ENCODE measurements at regions not wholly inside any gene's neighbourhood (a gene's known extent, or its start where the extent isn't known, plus 50 kb on each side); places are given as distances from the start of the nearest gene placed in this dataset.
"Not testable (repeated sequence)": the region's sequence is repeated elsewhere in the genome, so short reads cannot be mapped to it uniquely, and the experiment has no call there.

GRCh38 chr16:29226782-29227181 is 179.7 kb downstream of the NPIPB11 start:
- H3K9me3 Mint-ChIP-seq (ENCODE audit: low read depth), result no peaks in the 10 kb centered on the region
- TF ChIP-seq CTCF (IDR thresholded peaks at IDR 0.05; ENCODE audit: unreplicated experiment), result no peak
- no peak overlapping the region for H3K4me3 Mint-ChIP-seq (ENCODE audit: low read depth)
- H3K36me3 Mint-ChIP-seq (ENCODE audit: insufficient read depth), result no peaks in the 10 kb centered on the region
- no peak for DNase-seq (ENCODE audit: low spot score, unreplicated experiment)
- H3K27ac Mint-ChIP-seq, result no peak overlapping the region
- H3K4me1 Mint-ChIP-seq (ENCODE audit: low read depth), result no peaks in the 10 kb centered on the region
- no peaks in the 10 kb centered on the region for H3K27me3 Mint-ChIP-seq

- not testable (repeated sequence) for H3K4me3 Mint-ChIP-seq (ENCODE audit: low read depth); DNase-seq (ENCODE audit: low spot score, unreplicated experiment); H3K27me3 Mint-ChIP-seq; H3K4me1 Mint-ChIP-seq (ENCODE audit: low read depth); H3K36me3 Mint-ChIP-seq (ENCODE audit: insufficient read depth); H3K27ac Mint-ChIP-seq; H3K9me3 Mint-ChIP-seq (ENCODE audit: low read depth)
Observed at GRCh38 chr16:29224675-29225074, 181.8 kb downstream of the NPIPB11 start.

DNA sequence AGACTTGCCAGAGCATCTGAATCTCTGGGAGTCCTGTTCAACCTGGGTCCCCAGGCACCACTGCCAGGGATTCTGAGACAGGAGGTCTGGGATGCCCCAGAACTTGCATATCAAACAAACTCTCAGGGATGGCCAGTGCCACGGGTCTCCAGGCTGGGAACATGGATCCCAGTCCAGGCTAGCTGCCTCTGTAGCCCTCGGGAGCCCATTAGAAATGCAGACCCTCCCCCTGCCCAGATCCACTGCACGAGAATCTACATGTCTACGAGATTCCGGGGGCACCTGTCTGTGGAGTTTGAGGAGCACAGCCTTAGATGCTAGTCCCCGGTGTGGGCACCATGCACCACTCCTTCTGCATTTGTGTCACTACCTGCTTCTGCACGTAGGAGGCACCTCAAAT is 183.9 kb downstream of the NPIPB11 start:
- H3K36me3 Mint-ChIP-seq (ENCODE audit: insufficient read depth); H3K27ac Mint-ChIP-seq; H3K4me3 Mint-ChIP-seq (ENCODE audit: low read depth); H3K27me3 Mint-ChIP-seq; DNase-seq (ENCODE audit: low spot score, unreplicated experiment); H3K4me1 Mint-ChIP-seq (ENCODE audit: low read depth); H3K9me3 Mint-ChIP-seq (ENCODE audit: low read depth): not testable (repeated sequence)

- not testable (repeated sequence) for H3K27me3 Mint-ChIP-seq; H3K4me3 Mint-ChIP-seq (ENCODE audit: low read depth); H3K4me1 Mint-ChIP-seq (ENCODE audit: low read depth); DNase-seq (ENCODE audit: low spot score, unreplicated experiment); H3K9me3 Mint-ChIP-seq (ENCODE audit: low read depth); H3K36me3 Mint-ChIP-seq (ENCODE audit: insufficient read depth)
- H3K27ac Mint-ChIP-seq, result peak overlapping the region; percentile 56
Observed at GRCh38 chr16:29222008-29222407, 184.5 kb downstream of the NPIPB11 start.

GRCh38 chr16:29221281-29221955 is 185.1 kb downstream of the NPIPB11 start:
- H3K9me3 Mint-ChIP-seq (ENCODE audit: low read depth); DNase-seq (ENCODE audit: low spot score, unreplicated experiment); H3K4me1 Mint-ChIP-seq (ENCODE audit: low read depth); H3K27ac Mint-ChIP-seq; H3K36me3 Mint-ChIP-seq (ENCODE audit: insufficient read depth); H3K27me3 Mint-ChIP-seq; H3K4me3 Mint-ChIP-seq (ENCODE audit: low read depth): not testable (repeated sequence)

- not testable (repeated sequence) for H3K9me3 Mint-ChIP-seq (ENCODE audit: low read depth); H3K27ac Mint-ChIP-seq; H3K27me3 Mint-ChIP-seq; H3K36me3 Mint-ChIP-seq (ENCODE audit: insufficient read depth); H3K4me1 Mint-ChIP-seq (ENCODE audit: low read depth); DNase-seq (ENCODE audit: low spot score, unreplicated experiment); H3K4me3 Mint-ChIP-seq (ENCODE audit: low read depth)
Observed at GRCh38 chr16:29220647-29221191, 185.8 kb downstream of the NPIPB11 start.

DNA sequence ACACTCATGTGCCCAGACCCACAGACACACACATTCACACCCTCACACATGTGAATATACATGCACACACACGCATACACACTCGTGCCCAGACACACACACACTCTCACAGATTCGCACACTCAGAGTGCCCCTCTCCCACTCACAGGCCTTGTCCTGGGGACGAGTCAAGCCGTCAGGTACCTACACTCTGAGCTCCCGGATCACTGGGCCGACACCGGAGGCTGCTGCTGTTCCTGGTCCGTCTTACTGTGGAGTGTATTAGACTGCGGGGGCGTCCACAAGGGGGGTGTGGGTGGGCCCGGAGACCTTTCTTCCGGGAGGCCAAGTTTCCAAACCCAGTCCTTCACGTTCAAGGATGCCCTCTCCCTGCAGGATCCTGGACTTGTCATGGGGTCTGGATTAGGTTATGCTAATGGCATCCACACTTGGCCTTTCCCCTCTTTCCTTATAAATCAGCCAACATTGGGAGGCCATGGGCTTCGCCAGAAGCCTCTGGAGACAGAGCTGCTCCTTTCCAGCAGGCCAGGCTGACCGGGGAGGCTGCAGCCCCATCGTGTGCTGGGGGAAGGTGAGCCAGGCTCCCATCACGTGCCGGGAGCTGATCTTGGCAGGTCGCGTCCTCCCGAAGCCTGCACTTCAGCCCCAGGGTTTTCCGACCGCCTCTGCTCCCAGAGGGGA is 186.4 kb downstream of the NPIPB11 start:
- DNase-seq (ENCODE audit: low spot score, unreplicated experiment); H3K4me3 Mint-ChIP-seq (ENCODE audit: low read depth); H3K36me3 Mint-ChIP-seq (ENCODE audit: insufficient read depth); H3K9me3 Mint-ChIP-seq (ENCODE audit: low read depth); H3K27ac Mint-ChIP-seq; H3K27me3 Mint-ChIP-seq; H3K4me1 Mint-ChIP-seq (ENCODE audit: low read depth): not testable (repeated sequence)

GRCh38 chr16:29219562-29219961 is 186.9 kb downstream of the NPIPB11 start:
- H3K4me1 Mint-ChIP-seq (ENCODE audit: low read depth); H3K36me3 Mint-ChIP-seq (ENCODE audit: insufficient read depth); H3K4me3 Mint-ChIP-seq (ENCODE audit: low read depth); H3K27me3 Mint-ChIP-seq; H3K9me3 Mint-ChIP-seq (ENCODE audit: low read depth); DNase-seq (ENCODE audit: low spot score, unreplicated experiment); H3K27ac Mint-ChIP-seq: not testable (repeated sequence)

DNA sequence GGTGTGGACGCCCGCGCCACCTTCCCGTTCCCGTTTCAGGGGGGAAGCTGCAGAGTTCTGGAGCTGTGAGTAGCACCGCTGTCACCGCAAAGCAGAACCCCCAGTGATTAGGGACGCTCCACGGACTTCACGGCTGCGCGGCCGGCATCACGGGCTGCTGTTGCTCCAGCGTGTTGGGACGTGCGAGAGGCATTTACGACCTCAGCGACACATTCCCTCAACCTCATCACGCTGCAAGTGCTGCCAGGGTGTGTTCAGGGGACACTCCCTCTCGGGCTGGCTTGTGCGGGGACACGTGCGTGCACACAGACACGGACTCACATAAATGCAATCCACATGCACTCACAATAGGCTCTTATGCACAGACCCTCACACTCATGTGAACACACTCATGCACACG is 187.9 kb downstream of the NPIPB11 start:
- not testable (repeated sequence) for DNase-seq (ENCODE audit: low spot score, unreplicated experiment); H3K36me3 Mint-ChIP-seq (ENCODE audit: insufficient read depth); H3K27ac Mint-ChIP-seq; H3K4me1 Mint-ChIP-seq (ENCODE audit: low read depth); H3K4me3 Mint-ChIP-seq (ENCODE audit: low read depth); H3K9me3 Mint-ChIP-seq (ENCODE audit: low read depth); H3K27me3 Mint-ChIP-seq

- H3K27ac Mint-ChIP-seq, result not testable (repeated sequence)
Observed at GRCh38 chr16:29218171-29218570, 188.3 kb downstream of the NPIPB11 start.

DNA sequence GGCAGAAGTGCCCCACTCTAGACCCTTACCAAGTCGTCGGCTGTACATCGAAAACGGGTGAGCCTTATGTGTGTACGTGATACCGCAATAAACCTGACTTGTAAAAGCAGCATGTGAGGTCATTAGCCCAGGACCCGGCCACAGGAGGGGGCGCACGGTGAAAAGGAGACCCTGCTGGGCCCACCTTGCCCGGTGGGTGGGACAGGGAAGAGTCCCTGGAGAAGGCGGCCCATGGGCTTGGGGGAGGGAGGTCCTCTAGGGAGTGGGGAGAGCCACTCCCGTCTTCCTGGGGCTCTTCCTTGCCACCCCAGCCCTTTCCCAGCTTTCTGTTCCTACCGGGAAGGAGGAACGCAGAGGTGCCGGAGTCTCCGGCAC is 188.8 kb downstream of the NPIPB11 start:
- H3K9me3 Mint-ChIP-seq (ENCODE audit: low read depth); H3K27me3 Mint-ChIP-seq; H3K27ac Mint-ChIP-seq; DNase-seq (ENCODE audit: low spot score, unreplicated experiment); H3K4me1 Mint-ChIP-seq (ENCODE audit: low read depth); H3K4me3 Mint-ChIP-seq (ENCODE audit: low read depth); H3K36me3 Mint-ChIP-seq (ENCODE audit: insufficient read depth): not testable (repeated sequence)

More at GRCh38 chr16:29218171-29218570, 188.3 kb downstream of the NPIPB11 start:
- H3K9me3 Mint-ChIP-seq (ENCODE audit: low read depth); H3K4me1 Mint-ChIP-seq (ENCODE audit: low read depth); H3K27me3 Mint-ChIP-seq; H3K36me3 Mint-ChIP-seq (ENCODE audit: insufficient read depth); DNase-seq (ENCODE audit: low spot score, unreplicated experiment); H3K4me3 Mint-ChIP-seq (ENCODE audit: low read depth): not testable (repeated sequence)

DNA sequence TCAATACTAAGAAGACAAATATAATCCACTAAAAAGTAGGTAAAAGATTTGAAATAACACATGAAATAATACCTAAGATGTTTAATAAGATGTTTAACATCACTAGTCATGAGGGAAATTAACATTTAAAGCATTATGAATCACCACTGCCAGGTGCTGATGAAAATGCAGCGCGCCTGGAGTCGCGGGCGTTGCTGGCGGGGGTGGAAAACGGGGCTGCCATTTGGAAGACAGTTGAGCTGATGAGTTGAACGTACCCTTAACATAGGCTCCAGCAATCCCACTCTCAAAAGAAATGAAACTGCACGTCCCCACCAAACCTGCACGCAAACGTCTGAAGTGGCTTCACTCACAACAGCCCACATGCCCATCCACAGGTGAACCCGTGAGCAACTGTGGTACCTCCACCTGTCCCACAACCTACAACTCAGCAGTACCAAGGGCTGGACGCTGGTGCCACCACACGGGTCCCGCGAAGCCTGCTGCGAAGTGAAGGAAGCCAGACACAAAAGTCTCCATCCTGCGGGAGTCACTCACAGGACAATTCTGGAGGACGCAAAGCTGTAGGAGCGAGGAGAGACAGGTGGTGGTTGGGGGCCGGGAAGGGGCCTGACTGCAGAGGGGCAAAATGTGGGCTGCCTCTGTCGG is 189.3 kb downstream of the NPIPB11 start:
- H3K4me3 Mint-ChIP-seq (ENCODE audit: low read depth); H3K36me3 Mint-ChIP-seq (ENCODE audit: insufficient read depth); DNase-seq (ENCODE audit: low spot score, unreplicated experiment); H3K27ac Mint-ChIP-seq; H3K9me3 Mint-ChIP-seq (ENCODE audit: low read depth); H3K27me3 Mint-ChIP-seq; H3K4me1 Mint-ChIP-seq (ENCODE audit: low read depth): not testable (repeated sequence)

All from progenitor cell of endocrine pancreas (in vitro differentiated cells).